Central memory CD8-positive, alpha-beta T cell (primary cell): ENCODE measurements at regions not wholly inside any gene's neighbourhood (a gene's known extent, or its start where the extent isn't known, plus 50 kb on each side); places are given as distances from the start of the nearest gene placed in this dataset.

Experiments used
- ATAC-seq: fragments of 150-1000 bp; cut with Tn5 transposase; replicated peaks from 2 replicates; pipeline ENCODE4 v1.10.0; 2022; ENCODE audit warnings: mild to moderate bottlenecking, moderate FRiP score, moderate number of reproducible peaks; ENCODE audit not compliant: poor library complexity, severe bottlenecking; ENCODE audit errors: extremely low read depth
- DNase-seq, 2 donors: peaks; one replicate each; pipeline ENCODE4 v3.0.0; 2021; ENCODE audit warnings: low spot score in 2 of 2
- H3K27ac Mint-ChIP-seq: one replicate; pipeline ENCODE4 v1.8.0; 2022; ENCODE audit warnings: low read depth, mild to moderate bottlenecking, moderate library complexity, mixed read lengths
- H3K27me3 Mint-ChIP-seq: one replicate; pipeline ENCODE4 v1.8.0; 2022; ENCODE audit warnings: mixed read lengths
- H3K36me3 Mint-ChIP-seq: one replicate; pipeline ENCODE4 v1.8.0; 2022; ENCODE audit warnings: mild to moderate bottlenecking, moderate library complexity, mixed read lengths; ENCODE audit not compliant: insufficient read depth
- H3K4me1 Mint-ChIP-seq: one replicate; pipeline ENCODE4 v1.8.0; 2022; ENCODE audit warnings: mixed read lengths
- H3K4me3 Mint-ChIP-seq: one replicate; pipeline ENCODE4 v1.8.0; 2022; ENCODE audit warnings: mild to moderate bottlenecking, moderate library complexity, mixed read lengths
- H3K9me3 Mint-ChIP-seq: one replicate; pipeline ENCODE4 v1.8.0; 2022; ENCODE audit warnings: mixed read lengths

- no peak overlapping the region for H3K27ac Mint-ChIP-seq
- H3K27me3 Mint-ChIP-seq: peaks cover 10% of the 10 kb centered on the region
- ATAC-seq (no peak), DNase-seq (no peak)
- H3K36me3 Mint-ChIP-seq: peaks cover 2% of the 10 kb centered on the region
- H3K4me3 Mint-ChIP-seq: no peak overlapping the region
- no peaks in the 10 kb centered on the region for H3K4me1 Mint-ChIP-seq
- H3K9me3 Mint-ChIP-seq: no peaks in the 10 kb centered on the region
These were observed 113.7 kb downstream of the SNX19 start for GRCh38 chr11:130802567-130802966.

GRCh38 chr11:130804306-130805076 is 111.8 kb downstream of the SNX19 start:
- no peaks in the 10 kb centered on the region for H3K4me1 Mint-ChIP-seq
- H3K27me3 Mint-ChIP-seq: peaks cover 10% of the 10 kb centered on the region
- no peak overlapping the region for H3K4me3 Mint-ChIP-seq
- H3K27ac Mint-ChIP-seq: no peak overlapping the region
- no peak for ATAC-seq
- H3K9me3 Mint-ChIP-seq: no peaks in the 10 kb centered on the region
- no peak for DNase-seq
- peaks cover 2% of the 10 kb centered on the region for H3K36me3 Mint-ChIP-seq

- Mint-ChIP-seq H3K9me3 (no peaks in the 10 kb centered on the region), H3K4me1 (no peaks in the 10 kb centered on the region), H3K27ac (no peak overlapping the region), H3K4me3 (no peak overlapping the region), H3K27me3 (peaks cover 26% of the 10 kb centered on the region), H3K36me3 (peaks cover 2% of the 10 kb centered on the region)
- no peak for ATAC-seq
- no peak for DNase-seq
These were observed 109.5 kb downstream of the SNX19 start for GRCh38 chr11:130806746-130807145.

GRCh38 chr11:130808541-130808940 is 107.7 kb downstream of the SNX19 start:
- no peak for ATAC-seq
- DNase-seq: no peak
- Mint-ChIP-seq H3K27me3 (peaks cover 26% of the 10 kb centered on the region), H3K36me3 (peaks cover 2% of the 10 kb centered on the region), H3K4me3 (no peak overlapping the region), H3K9me3 (no peaks in the 10 kb centered on the region), H3K4me1 (no peaks in the 10 kb centered on the region), H3K27ac (no peak overlapping the region)

GRCh38 chr11:130813196-130813595 is 103.1 kb downstream of the SNX19 start:
- no peak overlapping the region for H3K27ac Mint-ChIP-seq
- H3K4me1 Mint-ChIP-seq: no peaks in the 10 kb centered on the region
- peaks cover 55% of the 10 kb centered on the region for H3K27me3 Mint-ChIP-seq
- no peaks in the 10 kb centered on the region for H3K9me3 Mint-ChIP-seq
- no peak for DNase-seq
- H3K4me3 Mint-ChIP-seq: no peak overlapping the region
- H3K36me3 Mint-ChIP-seq: no peaks in the 10 kb centered on the region
- ATAC-seq: no peak

GRCh38 chr11:130813638-130814037 is 102.6 kb downstream of the SNX19 start:
- Mint-ChIP-seq H3K36me3 (no peaks in the 10 kb centered on the region), H3K27ac (no peak overlapping the region), H3K4me3 (no peak overlapping the region), H3K9me3 (no peaks in the 10 kb centered on the region), H3K27me3 (peaks cover 55% of the 10 kb centered on the region), H3K4me1 (no peaks in the 10 kb centered on the region)
- ATAC-seq: no peak
- no peak for DNase-seq

GRCh38 chr11:130814440-130815096 is 101.7 kb downstream of the SNX19 start:
- Mint-ChIP-seq H3K4me1 (no peaks in the 10 kb centered on the region), H3K27ac (no peak overlapping the region), H3K27me3 (peaks cover 55% of the 10 kb centered on the region)

GRCh38 chr11:130815097-130815802 is 101.0 kb downstream of the SNX19 start:
- no peaks in the 10 kb centered on the region for H3K36me3 Mint-ChIP-seq
- ATAC-seq (no peak), DNase-seq (no peak)
- H3K9me3 Mint-ChIP-seq: no peaks in the 10 kb centered on the region
- H3K27ac Mint-ChIP-seq: no peak overlapping the region
- no peak overlapping the region for H3K4me3 Mint-ChIP-seq
- H3K4me1 Mint-ChIP-seq: no peaks in the 10 kb centered on the region
- H3K27me3 Mint-ChIP-seq: peaks cover 49% of the 10 kb centered on the region

More at GRCh38 chr11:130814440-130815096, 101.7 kb downstream of the SNX19 start:
- no peak overlapping the region for H3K4me3 Mint-ChIP-seq
- ATAC-seq (no peak), DNase-seq (no peak)
- H3K9me3 Mint-ChIP-seq: no peaks in the 10 kb centered on the region
- no peaks in the 10 kb centered on the region for H3K36me3 Mint-ChIP-seq

- DNase-seq (no peak), ATAC-seq (no peak)
- Mint-ChIP-seq H3K27me3 (peaks cover 42% of the 10 kb centered on the region), H3K4me3 (no peak overlapping the region), H3K36me3 (no peaks in the 10 kb centered on the region), H3K27ac (no peak overlapping the region), H3K9me3 (no peaks in the 10 kb centered on the region), H3K4me1 (no peaks in the 10 kb centered on the region)
These were observed 100.3 kb downstream of the SNX19 start for GRCh38 chr11:130815956-130816355.

GRCh38 chr11:130816546-130817329 is 99.5 kb downstream of the SNX19 start:
- no peak overlapping the region for H3K4me3 Mint-ChIP-seq
- no peak overlapping the region for H3K27ac Mint-ChIP-seq
- peaks cover 39% of the 10 kb centered on the region for H3K27me3 Mint-ChIP-seq
- ATAC-seq (no peak), DNase-seq (no peak)
- H3K9me3 Mint-ChIP-seq: no peaks in the 10 kb centered on the region
- no peaks in the 10 kb centered on the region for H3K36me3 Mint-ChIP-seq
- H3K4me1 Mint-ChIP-seq: no peaks in the 10 kb centered on the region

- H3K9me3 Mint-ChIP-seq: no peaks in the 10 kb centered on the region
- DNase-seq: no peak
These were observed 98.8 kb downstream of the SNX19 start for GRCh38 chr11:130817330-130817944.

GRCh38 chr11:130819625-130820024 is 96.7 kb downstream of the SNX19 start:
- Mint-ChIP-seq H3K9me3 (no peaks in the 10 kb centered on the region), H3K27ac (no peak overlapping the region), H3K4me1 (no peaks in the 10 kb centered on the region), H3K36me3 (no peaks in the 10 kb centered on the region), H3K27me3 (peaks cover 29% of the 10 kb centered on the region), H3K4me3 (no peak overlapping the region)
- ATAC-seq (no peak), DNase-seq (no peak)

More at GRCh38 chr11:130817330-130817944, 98.8 kb downstream of the SNX19 start:
- ATAC-seq: no peak
- Mint-ChIP-seq H3K27ac (no peak overlapping the region), H3K27me3 (peaks cover 39% of the 10 kb centered on the region), H3K4me1 (no peaks in the 10 kb centered on the region), H3K36me3 (no peaks in the 10 kb centered on the region), H3K4me3 (no peak overlapping the region)
